ENCODE measurements at regions not wholly inside any gene's neighbourhood (a gene's known extent, or its start where the extent isn't known, plus 50 kb on each side); places are given as distances from the start of the nearest gene placed in this dataset.

DNA sequence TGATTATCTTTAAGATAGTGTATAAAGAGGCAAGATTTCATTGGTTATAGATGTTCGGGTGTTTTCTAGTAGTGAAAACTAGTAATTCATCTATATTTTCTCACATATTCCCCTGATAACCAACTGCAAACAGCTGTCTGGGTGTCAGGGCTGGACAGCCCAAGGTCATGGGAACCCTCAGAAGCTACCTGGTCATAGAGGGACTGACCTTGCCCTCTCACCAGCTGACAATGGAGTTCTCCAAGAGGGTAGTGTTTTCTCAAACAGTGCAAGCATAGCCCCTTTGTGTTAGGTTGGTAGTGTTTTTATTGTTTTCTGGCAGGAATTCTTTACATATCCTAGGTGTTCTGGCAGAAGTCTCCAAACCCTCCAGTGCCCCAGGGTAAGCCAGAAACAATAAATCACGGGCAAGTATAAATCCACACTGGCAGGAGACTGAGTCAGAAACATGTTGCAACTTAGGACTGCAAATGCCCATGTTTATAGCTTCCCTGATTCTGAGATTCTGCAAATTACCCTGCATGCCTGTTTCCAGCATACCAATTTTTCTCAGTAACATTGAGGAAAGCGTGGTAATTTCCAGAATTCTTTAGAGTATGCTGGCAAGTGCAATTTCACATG lies 82.8 kb upstream of the ATP1A1 start (continued):
- TF ChIP-seq, protein P1, sequence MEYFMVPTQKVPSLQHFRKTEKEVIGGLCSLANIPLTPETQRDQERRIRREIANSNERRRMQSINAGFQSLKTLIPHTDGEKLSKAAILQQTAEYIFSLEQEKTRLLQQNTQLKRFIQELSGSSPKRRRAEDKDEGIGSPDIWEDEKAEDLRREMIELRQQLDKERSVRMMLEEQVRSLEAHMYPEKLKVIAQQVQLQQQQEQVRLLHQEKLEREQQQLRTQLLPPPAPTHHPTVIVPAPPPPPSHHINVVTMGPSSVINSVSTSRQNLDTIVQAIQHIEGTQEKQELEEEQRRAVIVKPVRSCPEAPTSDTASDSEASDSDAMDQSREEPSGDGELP (IDR thresholded peaks at IDR 0.05; ENCODE audit: borderline replicate concordance, low read depth): peak; percentile 79; the same call in 1 of the 2 replicates
- no peak for TF ChIP-seq ZNF260 (CRISPR knock-in tag; IDR thresholded peaks at IDR 0.05; ENCODE audit: borderline replicate concordance, low read depth)
- TF ChIP-seq ZNF496 (CRISPR knock-in tag; IDR thresholded peaks at IDR 0.05; ENCODE audit: insufficient replicate concordance): no peak
- no peak for TF ChIP-seq DNMT1 (CRISPR knock-in tag; IDR thresholded peaks at IDR 0.05)
- TF ChIP-seq SAP130 (CRISPR knock-in tag; IDR thresholded peaks at IDR 0.05; ENCODE audit: low read depth): peak; percentile 34; the same call in 1 of the 2 replicates
- TF ChIP-seq TOE1 (CRISPR knock-in tag; IDR thresholded peaks at IDR 0.05): no peak
- TF ChIP-seq NFKB2 (CRISPR knock-in tag; IDR thresholded peaks at IDR 0.05; ENCODE audit: borderline replicate concordance): no peak
- TF ChIP-seq ERF (CRISPR knock-in tag; IDR thresholded peaks at IDR 0.05): no peak
- no peak for TF ChIP-seq ZNF18 (CRISPR knock-in tag; IDR thresholded peaks at IDR 0.05; ENCODE audit: insufficient replicate concordance)
- TF ChIP-seq, protein P2, sequence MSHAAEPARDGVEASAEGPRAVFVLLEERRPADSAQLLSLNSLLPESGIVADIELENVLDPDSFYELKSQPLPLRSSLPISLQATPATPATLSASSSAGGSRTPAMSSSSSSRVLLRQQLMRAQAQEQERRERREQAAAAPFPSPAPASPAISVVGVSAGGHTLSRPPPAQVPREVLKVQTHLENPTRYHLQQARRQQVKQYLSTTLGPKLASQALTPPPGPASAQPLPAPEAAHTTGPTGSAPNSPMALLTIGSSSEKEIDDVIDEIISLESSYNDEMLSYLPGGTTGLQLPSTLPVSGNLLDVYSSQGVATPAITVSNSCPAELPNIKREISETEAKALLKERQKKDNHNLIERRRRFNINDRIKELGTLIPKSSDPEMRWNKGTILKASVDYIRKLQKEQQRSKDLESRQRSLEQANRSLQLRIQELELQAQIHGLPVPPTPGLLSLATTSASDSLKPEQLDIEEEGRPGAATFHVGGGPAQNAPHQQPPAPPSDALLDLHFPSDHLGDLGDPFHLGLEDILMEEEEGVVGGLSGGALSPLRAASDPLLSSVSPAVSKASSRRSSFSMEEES (CRISPR knock-in tag; IDR thresholded peaks at IDR 0.05): no peak
- no peak for TF ChIP-seq MBD4 (IDR thresholded peaks at IDR 0.05; ENCODE audit: borderline replicate concordance, low read length)
- TF ChIP-seq RXRB (CRISPR knock-in tag; IDR thresholded peaks at IDR 0.05; ENCODE audit: borderline replicate concordance): 0 out of 2 replicates have a peak, but pooled peaks have one; percentile 29
- TF ChIP-seq SOX5 (CRISPR knock-in tag; IDR thresholded peaks at IDR 0.05; ENCODE audit: borderline replicate concordance): peak; percentile 68; the same call in 1 of the 2 replicates
- TF ChIP-seq, protein P3, sequence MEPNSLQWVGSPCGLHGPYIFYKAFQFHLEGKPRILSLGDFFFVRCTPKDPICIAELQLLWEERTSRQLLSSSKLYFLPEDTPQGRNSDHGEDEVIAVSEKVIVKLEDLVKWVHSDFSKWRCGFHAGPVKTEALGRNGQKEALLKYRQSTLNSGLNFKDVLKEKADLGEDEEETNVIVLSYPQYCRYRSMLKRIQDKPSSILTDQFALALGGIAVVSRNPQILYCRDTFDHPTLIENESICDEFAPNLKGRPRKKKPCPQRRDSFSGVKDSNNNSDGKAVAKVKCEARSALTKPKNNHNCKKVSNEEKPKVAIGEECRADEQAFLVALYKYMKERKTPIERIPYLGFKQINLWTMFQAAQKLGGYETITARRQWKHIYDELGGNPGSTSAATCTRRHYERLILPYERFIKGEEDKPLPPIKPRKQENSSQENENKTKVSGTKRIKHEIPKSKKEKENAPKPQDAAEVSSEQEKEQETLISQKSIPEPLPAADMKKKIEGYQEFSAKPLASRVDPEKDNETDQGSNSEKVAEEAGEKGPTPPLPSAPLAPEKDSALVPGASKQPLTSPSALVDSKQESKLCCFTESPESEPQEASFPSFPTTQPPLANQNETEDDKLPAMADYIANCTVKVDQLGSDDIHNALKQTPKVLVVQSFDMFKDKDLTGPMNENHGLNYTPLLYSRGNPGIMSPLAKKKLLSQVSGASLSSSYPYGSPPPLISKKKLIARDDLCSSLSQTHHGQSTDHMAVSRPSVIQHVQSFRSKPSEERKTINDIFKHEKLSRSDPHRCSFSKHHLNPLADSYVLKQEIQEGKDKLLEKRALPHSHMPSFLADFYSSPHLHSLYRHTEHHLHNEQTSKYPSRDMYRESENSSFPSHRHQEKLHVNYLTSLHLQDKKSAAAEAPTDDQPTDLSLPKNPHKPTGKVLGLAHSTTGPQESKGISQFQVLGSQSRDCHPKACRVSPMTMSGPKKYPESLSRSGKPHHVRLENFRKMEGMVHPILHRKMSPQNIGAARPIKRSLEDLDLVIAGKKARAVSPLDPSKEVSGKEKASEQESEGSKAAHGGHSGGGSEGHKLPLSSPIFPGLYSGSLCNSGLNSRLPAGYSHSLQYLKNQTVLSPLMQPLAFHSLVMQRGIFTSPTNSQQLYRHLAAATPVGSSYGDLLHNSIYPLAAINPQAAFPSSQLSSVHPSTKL (CRISPR knock-in tag; IDR thresholded peaks at IDR 0.05): peak; percentile 63
- TF ChIP-seq ZNF350 (CRISPR knock-in tag; IDR thresholded peaks at IDR 0.05; ENCODE audit: borderline replicate concordance, low read depth): no peak
- TF ChIP-seq GATAD2A (CRISPR knock-in tag; IDR thresholded peaks at IDR 0.05): peak; percentile 49; the same call in 1 of the 2 replicates
- peak in 1 of 2 experiments; percentile 38; a peak in 2 of 4 replicates for TF ChIP-seq NR2F1 (CRISPR knock-in tag; IDR thresholded peaks at IDR 0.05)
- TF ChIP-seq, protein P4, sequence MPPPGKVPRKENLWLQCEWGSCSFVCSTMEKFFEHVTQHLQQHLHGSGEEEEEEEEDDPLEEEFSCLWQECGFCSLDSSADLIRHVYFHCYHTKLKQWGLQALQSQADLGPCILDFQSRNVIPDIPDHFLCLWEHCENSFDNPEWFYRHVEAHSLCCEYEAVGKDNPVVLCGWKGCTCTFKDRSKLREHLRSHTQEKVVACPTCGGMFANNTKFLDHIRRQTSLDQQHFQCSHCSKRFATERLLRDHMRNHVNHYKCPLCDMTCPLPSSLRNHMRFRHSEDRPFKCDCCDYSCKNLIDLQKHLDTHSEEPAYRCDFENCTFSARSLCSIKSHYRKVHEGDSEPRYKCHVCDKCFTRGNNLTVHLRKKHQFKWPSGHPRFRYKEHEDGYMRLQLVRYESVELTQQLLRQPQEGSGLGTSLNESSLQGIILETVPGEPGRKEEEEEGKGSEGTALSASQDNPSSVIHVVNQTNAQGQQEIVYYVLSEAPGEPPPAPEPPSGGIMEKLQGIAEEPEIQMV (CRISPR knock-in tag; IDR thresholded peaks at IDR 0.05; ENCODE audit: low read depth): no peak
